ENCODE measurements at regions not wholly inside any gene's neighbourhood (a gene's known extent, or its start where the extent isn't known, plus 50 kb on each side); places are given as distances from the start of the nearest gene placed in this dataset.

- TF ChIP-seq CTCF (IDR thresholded peaks at IDR 0.05) (no peak), TAF1 (IDR thresholded peaks at IDR 0.05; ENCODE audit: borderline replicate concordance, low read depth, low read length) (no peak), SMC3 (IDR thresholded peaks at IDR 0.05; ENCODE audit: low read depth, low read length) (no peak), GATA2 (CRISPR knock-in tag; IDR thresholded peaks at IDR 0.05) (no peak), NFIC (IDR thresholded peaks at IDR 0.05; ENCODE audit: borderline replicate concordance) (no peak), EZH2phosphoT487 (IDR thresholded peaks at IDR 0.05; ENCODE audit: borderline replicate concordance, low read depth) (no peak)
- TF ChIP-seq, protein P1, sequence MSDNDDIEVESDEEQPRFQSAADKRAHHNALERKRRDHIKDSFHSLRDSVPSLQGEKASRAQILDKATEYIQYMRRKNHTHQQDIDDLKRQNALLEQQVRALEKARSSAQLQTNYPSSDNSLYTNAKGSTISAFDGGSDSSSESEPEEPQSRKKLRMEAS (IDR thresholded peaks at IDR 0.05; ENCODE audit: low read depth), result no peak
- TF ChIP-seq, protein P2, sequence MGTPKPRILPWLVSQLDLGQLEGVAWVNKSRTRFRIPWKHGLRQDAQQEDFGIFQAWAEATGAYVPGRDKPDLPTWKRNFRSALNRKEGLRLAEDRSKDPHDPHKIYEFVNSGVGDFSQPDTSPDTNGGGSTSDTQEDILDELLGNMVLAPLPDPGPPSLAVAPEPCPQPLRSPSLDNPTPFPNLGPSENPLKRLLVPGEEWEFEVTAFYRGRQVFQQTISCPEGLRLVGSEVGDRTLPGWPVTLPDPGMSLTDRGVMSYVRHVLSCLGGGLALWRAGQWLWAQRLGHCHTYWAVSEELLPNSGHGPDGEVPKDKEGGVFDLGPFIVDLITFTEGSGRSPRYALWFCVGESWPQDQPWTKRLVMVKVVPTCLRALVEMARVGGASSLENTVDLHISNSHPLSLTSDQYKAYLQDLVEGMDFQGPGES (IDR thresholded peaks at IDR 0.05; ENCODE audit: low read depth, low read length), result no peak
- TF ChIP-seq, protein P3, sequence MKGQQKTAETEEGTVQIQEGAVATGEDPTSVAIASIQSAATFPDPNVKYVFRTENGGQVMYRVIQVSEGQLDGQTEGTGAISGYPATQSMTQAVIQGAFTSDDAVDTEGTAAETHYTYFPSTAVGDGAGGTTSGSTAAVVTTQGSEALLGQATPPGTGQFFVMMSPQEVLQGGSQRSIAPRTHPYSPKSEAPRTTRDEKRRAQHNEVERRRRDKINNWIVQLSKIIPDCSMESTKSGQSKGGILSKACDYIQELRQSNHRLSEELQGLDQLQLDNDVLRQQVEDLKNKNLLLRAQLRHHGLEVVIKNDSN (IDR thresholded peaks at IDR 0.05; ENCODE audit: borderline replicate concordance, low read depth), result no peak
These were observed 158.5 kb upstream of the HMGA2 start for GRCh38 chr12:65665817-65666216.

All from SK-N-SH (cell line).